ENCODE measurements at regions not wholly inside any gene's neighbourhood (a gene's known extent, or its start where the extent isn't known, plus 50 kb on each side); places are given as distances from the start of the nearest gene placed in this dataset.

- TF ChIP-seq CTCF (IDR thresholded peaks at IDR 0.05): no peak
- TF ChIP-seq SIN3A (IDR thresholded peaks at IDR 0.05; ENCODE audit: borderline replicate concordance, insufficient read depth, low read depth, low read length): no peak
- TF ChIP-seq POLR2AphosphoS5 (IDR thresholded peaks at IDR 0.05; ENCODE audit: low read depth, low read length): no peak
- no peak for TF ChIP-seq REST (IDR thresholded peaks at IDR 0.05; ENCODE audit: insufficient read depth in 1 of 2, low read depth in 2 of 2, low read length in 1 of 2)
Observed at GRCh38 chr9:13397220-13397619, 117.7 kb upstream of the MPDZ start.
